Ovary (tissue), 7 donors: ENCODE measurements at regions not wholly inside any gene's neighbourhood (a gene's known extent, or its start where the extent isn't known, plus 50 kb on each side); places are given as distances from the start of the nearest gene placed in this dataset.

Experiments used
- DNase-seq, 5 donors: peaks; one replicate each; pipeline ENCODE4 v3.0.0-alpha.2; 2019 to 2020
- H3K27ac ChIP-seq, 2 donors: fragments of 200-600 bp; one replicate each; pipeline versions ENCODE4 v1.5.1 to v1.8.0; 2019 to 2022
- H3K27me3 ChIP-seq: fragments of 200-600 bp; one replicate; pipeline ENCODE4 v1.8.0; 2022
- H3K36me3 ChIP-seq: fragments of 200-600 bp; sonication (generic); one replicate; pipeline ENCODE4 v1.5.1; 2019
- H3K4me1 ChIP-seq: one replicate; pipeline ENCODE4 v1.8.1; 2013; ENCODE audit warnings: mild to moderate bottlenecking, moderate library complexity; ENCODE audit not compliant: insufficient read depth
- H3K4me3 ChIP-seq: fragments of 200-600 bp; sonication (generic); one replicate; pipeline ENCODE4 v1.5.1; 2017
- H3K9me3 ChIP-seq, 2 donors: fragments of 200-600 bp in 1 of 2; sonication (generic) in 1 of 2; one replicate each; pipeline versions ENCODE4 v1.5.1 to v1.8.1; 2013 to 2019; ENCODE audit warnings: mild to moderate bottlenecking in 1 of 2, moderate library complexity in 1 of 2
- EP300 ChIP-seq: sonication (generic); formaldehyde crosslinking; IDR thresholded peaks from one replicate; pipeline ENCODE4 v1.6.1; 2017; ENCODE audit warnings: antibody characterized with exemption
- POLR2A ChIP-seq: fragments of 450-650 bp; IDR thresholded peaks from one replicate; pipeline ENCODE4 v1.6.1; 2017; ENCODE audit warnings: antibody characterized with exemption, mild to moderate bottlenecking, moderate library complexity
- WGBS, 3 donors: extraction: QIAGEN DNeasy Blood & Tissue Kit in 1 of 3; methylation state at CpG; one replicate each; pipeline versions ENCODE4 v1.1.5 to v1.1.7; 2013 to 2017; 5-methylcytosine and 5-hydroxymethylcytosine counted together
- intact Hi-C, 4 donors: fragments of 100-400 bp; cut with DNase I; formaldehyde crosslinking; loops; one replicate each; pipeline versions ENCODE4 v1.11.0 to v1.15.1; 2022 to 2023
- TF ChIP-seq, protein P1 (sequence below), 3 donors: fragments of 450-650 bp in 2 of 3; fragments of 200-600 bp in 1 of 3; IDR thresholded peaks; one replicate each; pipeline versions ENCODE4 v1.5.1 to v1.8.0; 2016 to 2022; ENCODE audit warnings: antibody characterized with exemption in 3 of 3, mild to moderate bottlenecking in 1 of 3
- donor health status: DM: no; HTN: no; CAD: no; lungs with moderate emphysema.
- donor health status: DM: no; HTN: no; CAD: no.
- donor health status: Bipolar disorder and iron deficiency.
- donor health status: DM: no; HTN: no; CAD: no.
- donor health status: DM: yes; HTN: yes; CAD: no.

DNA sequence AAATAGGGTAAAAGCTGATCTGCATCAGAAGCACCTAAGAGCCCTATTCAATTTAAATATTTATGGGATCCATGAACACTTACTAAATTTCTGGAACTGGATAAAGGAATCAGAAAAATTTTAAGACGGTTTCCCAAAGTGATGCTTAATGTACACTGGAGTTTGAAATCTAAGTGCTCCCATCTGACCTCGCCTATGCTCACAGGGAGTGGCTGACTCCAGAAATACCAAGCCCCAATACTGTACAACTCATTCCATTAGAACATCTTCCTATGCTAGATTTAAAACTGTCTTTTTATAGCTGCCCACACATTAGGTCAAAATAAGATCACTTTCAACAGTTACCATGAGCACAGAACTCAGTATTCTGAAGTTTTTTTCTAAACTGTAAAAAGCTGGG lies 1214.6 kb downstream of the CDH11 start:
- no peaks in the 10 kb centered on the region for H3K27me3 ChIP-seq
- intact Hi-C loops, result no loop called here
- H3K36me3 ChIP-seq, result no peaks in the 10 kb centered on the region
- DNase-seq, result no peak
- H3K9me3 ChIP-seq, result no peaks in the 10 kb centered on the region
- no peak overlapping the region for H3K27ac ChIP-seq
- TF ChIP-seq, protein P1, sequence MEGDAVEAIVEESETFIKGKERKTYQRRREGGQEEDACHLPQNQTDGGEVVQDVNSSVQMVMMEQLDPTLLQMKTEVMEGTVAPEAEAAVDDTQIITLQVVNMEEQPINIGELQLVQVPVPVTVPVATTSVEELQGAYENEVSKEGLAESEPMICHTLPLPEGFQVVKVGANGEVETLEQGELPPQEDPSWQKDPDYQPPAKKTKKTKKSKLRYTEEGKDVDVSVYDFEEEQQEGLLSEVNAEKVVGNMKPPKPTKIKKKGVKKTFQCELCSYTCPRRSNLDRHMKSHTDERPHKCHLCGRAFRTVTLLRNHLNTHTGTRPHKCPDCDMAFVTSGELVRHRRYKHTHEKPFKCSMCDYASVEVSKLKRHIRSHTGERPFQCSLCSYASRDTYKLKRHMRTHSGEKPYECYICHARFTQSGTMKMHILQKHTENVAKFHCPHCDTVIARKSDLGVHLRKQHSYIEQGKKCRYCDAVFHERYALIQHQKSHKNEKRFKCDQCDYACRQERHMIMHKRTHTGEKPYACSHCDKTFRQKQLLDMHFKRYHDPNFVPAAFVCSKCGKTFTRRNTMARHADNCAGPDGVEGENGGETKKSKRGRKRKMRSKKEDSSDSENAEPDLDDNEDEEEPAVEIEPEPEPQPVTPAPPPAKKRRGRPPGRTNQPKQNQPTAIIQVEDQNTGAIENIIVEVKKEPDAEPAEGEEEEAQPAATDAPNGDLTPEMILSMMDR (IDR thresholded peaks at IDR 0.05), result no peak
- TF ChIP-seq EP300, result no peak
- no peak for TF ChIP-seq POLR2A
- 87 to 90% (median 88%) methylated on average over 2 of the region's 2 CpGs for WGBS, 3 donors
- no peaks in the 10 kb centered on the region for H3K4me1 ChIP-seq
- no peak overlapping the region for H3K4me3 ChIP-seq

DNA sequence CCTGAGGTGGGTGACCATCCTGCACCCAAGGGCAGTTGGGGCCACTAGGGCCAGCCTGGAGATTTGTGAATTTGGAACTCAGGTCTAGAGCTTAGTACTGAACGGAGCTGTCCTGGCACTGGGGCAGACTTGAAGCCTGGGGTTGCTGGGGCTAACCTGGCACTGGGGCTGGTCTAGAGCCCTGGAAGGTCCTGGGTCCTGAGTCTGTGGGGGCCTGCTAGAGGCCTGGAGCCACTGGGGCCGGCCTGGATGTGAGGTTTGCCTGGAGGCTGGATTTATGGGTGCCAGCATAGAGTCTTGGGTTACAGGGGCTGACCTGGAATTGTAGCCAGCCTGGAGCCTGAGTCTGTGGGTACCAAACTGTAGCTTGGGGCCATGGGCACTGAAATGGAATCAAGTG lies 1216.9 kb downstream of the CDH11 start:
- TF ChIP-seq POLR2A, result no peak
- TF ChIP-seq, protein P1 (IDR thresholded peaks at IDR 0.05), result no peak
- no peak for TF ChIP-seq EP300
- intact Hi-C loops, result no loop called here
- DNase-seq, result no peak
- no peak overlapping the region for H3K4me3 ChIP-seq
- H3K27me3 ChIP-seq, result no peaks in the 10 kb centered on the region
- 90 to 96% (median 93%) methylated on average over 2 of the region's 2 CpGs for WGBS, 3 donors
- H3K36me3 ChIP-seq, result no peaks in the 10 kb centered on the region
- no peaks in the 10 kb centered on the region for H3K4me1 ChIP-seq
- no peaks in the 10 kb centered on the region for H3K9me3 ChIP-seq
- H3K27ac ChIP-seq, result no peak overlapping the region

DNA sequence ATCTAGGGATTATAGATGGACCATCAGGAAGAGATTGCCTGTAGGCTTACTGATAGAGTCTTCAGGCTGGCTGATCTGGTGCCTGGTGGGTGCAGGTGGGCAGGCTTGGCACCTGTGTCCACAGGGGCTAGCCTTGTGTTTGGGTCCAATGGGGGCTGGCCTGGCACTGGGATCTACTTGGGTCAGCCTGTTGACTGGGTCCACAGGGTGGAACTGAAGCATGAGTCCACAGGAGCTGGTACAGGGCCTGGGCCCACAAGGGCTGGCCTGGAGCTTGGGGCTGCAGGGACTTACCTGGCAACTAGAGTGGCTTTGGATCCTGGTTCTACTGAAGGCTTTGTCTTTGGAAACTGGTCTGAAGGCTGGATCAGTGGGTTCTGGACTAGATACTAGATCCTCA lies 1217.7 kb downstream of the CDH11 start:
- TF ChIP-seq, protein P1 (IDR thresholded peaks at IDR 0.05), result no peak
- TF ChIP-seq POLR2A (no peak), EP300 (no peak)
- DNase-seq, result no peak
- no peaks in the 10 kb centered on the region for H3K27me3 ChIP-seq
- no peaks in the 10 kb centered on the region for H3K4me1 ChIP-seq
- intact Hi-C loops, result no loop called here
- H3K27ac ChIP-seq, result no peak overlapping the region
- H3K4me3 ChIP-seq, result no peak overlapping the region
- no peaks in the 10 kb centered on the region for H3K9me3 ChIP-seq
- H3K36me3 ChIP-seq, result no peaks in the 10 kb centered on the region

DNA sequence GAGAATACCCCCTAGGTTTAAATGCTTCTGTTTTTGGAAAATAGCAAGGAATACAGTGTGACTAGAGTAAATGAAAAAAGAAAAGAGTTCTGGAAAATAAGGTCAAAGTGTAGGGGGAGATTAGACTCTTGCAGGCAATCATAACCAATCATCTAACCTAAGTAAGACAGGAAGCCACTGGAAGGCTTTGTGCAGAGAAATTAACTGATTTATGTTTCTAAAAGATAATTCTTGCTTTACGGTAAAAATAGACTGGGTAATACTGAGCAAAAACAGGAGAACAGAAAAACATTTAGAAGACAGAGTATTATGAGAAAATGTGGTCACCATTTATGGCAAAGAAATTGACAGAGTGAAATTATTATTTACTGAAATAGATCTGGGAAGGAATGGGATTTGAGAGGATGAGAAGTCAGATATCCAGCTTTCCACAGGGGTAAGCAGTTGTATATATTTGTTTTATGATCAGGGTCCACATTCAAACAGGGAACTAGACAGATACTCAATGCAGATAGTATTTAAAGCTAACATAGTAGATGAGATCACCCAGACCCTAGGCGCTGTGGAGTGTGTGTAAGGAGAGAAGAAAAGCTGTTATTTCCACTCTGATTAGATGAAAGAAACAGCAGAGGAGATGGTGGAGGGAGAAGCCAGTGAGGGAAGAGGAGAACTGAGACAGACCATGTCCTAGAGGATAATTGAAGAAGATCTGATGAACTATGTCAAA lies 1225.3 kb downstream of the CDH11 start:
- H3K36me3 ChIP-seq, result no peaks in the 10 kb centered on the region
- H3K27ac ChIP-seq, result no peak overlapping the region
- H3K9me3 ChIP-seq, result no peaks in the 10 kb centered on the region
- 72 to 77% (median 75%) methylated on average over 2 of the region's 2 CpGs for WGBS, 3 donors
- H3K4me1 ChIP-seq, result no peaks in the 10 kb centered on the region
- no peak for DNase-seq
- H3K4me3 ChIP-seq, result no peak overlapping the region
- H3K27me3 ChIP-seq, result no peaks in the 10 kb centered on the region
- TF ChIP-seq POLR2A (no peak), EP300 (no peak)
- TF ChIP-seq, protein P1 (IDR thresholded peaks at IDR 0.05), result no peak
- intact Hi-C loops, result no loop called here
